GM12874 (cell line): ENCODE measurements at regions not wholly inside any gene's neighbourhood (a gene's known extent, or its start where the extent isn't known, plus 50 kb on each side); places are given as distances from the start of the nearest gene placed in this dataset.
A peak's percentile ranks its signal among the peaks of the same experiment; 100 is the strongest.

Experiments
- CTCF ChIP-seq: IDR thresholded peaks from 2 replicates; pipeline ENCODE4 v1.5.1; 2011; ENCODE audit warnings: low read depth, mild to moderate bottlenecking, control low read depth, low read length, moderate library complexity; ENCODE audit not compliant: insufficient read depth

GRCh38 chr9:33718987-33719386 lies 76.4 kb upstream of the PRSS3 start:
- no peak for TF ChIP-seq CTCF

DNA sequence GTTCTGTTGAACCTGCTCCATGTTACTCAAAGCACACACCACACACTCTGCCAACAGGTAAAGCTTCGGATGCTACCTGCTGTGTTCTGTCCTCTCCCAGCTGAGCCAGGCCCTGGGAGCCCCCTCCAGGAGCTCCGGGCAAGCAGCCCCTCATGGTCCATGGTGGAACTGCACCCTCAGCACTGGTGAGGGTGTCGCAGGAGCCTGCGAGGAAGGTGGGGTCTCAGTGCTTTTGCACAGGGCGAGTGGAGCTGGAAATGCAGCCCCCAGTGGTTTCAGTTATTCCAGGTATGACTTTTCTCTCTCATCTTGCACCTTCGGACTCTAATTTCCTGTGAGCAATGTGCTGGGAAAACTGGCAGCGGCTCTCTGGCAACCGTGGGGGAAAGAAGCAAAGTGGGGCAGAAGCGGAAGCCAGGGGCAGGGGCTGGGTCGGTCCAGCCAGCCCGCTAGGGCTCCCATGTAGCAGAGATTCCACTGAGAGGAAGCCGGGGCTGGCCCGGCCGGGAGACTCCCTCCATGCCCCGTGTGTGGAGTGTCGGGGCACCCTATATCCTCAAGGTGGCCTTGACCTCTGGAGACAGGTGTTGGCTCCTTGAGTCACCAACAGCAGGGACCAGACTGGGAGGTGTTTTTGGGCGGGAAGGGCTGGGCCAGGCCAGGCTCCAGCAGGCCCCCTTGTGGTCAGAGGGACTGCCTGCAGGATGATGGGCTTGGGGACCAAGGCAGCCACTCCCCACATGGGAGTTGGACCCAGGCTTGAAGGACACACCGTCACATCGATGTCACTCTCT lies 75.6 kb upstream of the PRSS3 start:
- peak; percentile 71 for TF ChIP-seq CTCF

DNA sequence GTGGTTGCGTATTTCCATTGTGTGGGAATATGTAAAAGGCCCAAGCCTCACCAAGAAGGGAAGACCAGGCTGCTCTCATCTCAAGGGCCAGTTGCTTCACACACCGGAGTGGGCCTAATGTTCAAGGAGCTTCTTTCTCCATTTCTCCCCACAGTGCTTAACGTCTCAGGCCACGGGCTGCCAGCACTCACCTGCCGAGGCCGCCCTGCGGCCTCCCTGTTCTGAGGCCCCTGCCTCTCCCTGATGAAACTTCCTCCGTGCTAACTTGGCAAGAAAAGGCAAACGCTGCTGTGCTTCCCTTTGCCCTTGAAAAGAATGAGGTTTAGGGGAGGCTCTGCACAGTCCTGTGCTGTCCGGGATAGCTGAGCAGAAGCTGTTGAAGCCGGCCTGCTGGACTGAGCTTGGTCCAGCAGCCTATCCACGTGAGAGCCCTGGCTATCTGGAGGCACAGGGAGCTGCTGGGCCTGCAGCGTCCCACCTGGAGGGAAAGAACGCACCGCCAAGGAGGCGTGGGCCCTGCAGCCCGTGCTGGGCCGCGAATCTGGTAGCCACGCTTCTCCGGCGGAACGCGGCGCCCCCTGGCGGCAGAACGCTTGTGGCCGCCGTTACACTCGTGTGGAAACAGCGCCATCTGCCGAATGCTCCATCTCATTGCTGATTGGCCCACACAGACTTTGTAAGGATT lies 73.5 kb upstream of the PRSS3 start:
- peak; percentile 100 for TF ChIP-seq CTCF

- no peak for TF ChIP-seq CTCF
Observed at GRCh38 chr9:33722359-33722675, 73.0 kb upstream of the PRSS3 start.

DNA sequence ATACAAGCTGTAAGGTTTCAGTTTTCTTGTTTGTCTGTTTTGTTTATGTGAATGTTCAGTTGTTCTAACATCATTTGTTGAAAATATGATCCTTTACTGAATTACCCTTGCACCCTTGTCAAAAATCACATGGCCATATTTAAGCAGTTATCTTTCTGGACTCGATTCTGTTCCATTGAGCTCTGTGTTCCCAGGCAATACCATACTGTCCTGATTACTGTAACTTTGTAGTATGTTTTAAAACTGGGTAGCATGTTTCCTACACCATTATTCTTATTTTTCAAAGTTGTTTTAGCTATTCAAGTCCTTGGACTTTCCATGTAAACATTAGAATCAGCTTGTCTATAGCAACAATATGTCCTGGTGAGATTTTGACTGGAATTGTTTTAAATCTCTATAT lies 66.7 kb upstream of the PRSS3 start:
- no peak for TF ChIP-seq CTCF

DNA sequence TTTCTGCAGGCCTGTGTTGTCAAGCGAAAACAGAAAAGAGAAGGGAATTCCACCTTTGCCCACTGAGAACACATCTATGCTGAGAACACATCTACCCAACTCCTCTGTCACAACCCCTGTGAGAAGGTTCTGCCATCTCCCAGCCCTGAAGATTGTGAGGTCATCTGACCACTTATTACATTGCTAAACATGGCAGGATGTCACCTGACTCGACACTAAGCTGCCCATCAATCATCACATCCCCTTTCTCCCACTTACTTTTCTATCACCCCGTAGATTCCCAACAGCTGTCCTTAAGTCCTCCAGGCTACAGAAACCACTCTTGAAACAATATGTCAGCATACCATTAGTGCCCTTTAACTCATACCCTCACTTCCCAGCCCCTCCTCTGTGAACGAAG lies 64.2 kb upstream of the PRSS3 start:
- no peak for TF ChIP-seq CTCF

DNA sequence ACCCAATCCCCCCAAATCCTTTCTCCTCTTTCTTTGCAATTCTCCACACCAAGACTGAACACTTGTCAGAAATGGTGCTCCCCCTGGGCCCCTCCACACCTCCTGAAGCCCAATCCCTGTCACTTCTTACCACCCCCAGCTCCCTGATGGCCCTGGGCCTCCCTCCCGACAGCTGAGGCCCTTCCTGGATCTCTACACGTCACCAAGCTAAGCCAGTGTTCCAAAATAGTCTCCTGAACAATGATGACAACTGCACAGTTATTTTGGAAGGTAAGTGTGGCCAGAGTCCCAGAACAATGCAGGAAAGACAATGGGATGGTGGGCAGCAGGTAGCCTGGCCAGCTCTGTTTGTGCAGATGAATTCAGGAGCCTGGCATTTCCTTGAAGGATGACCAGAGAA lies 63.7 kb upstream of the PRSS3 start:
- no peak for TF ChIP-seq CTCF
